SK-N-SH treated with all-trans-retinoic acid at 6 μM for 48 hours (cell line): ENCODE measurements at regions not wholly inside any gene's neighbourhood (a gene's known extent, or its start where the extent isn't known, plus 50 kb on each side); places are given as distances from the start of the nearest gene placed in this dataset.

ENCODE experiments used
- ATAC-seq: fragments of 200-7000 bp; cut with Tn5 transposase; 3 replicates; pipeline ENCODE4 v1.9.1; 2020; ENCODE audit warnings: mild to moderate bottlenecking, moderate library complexity
- ARNTL ChIP-seq: fragments of 450-650 bp; formaldehyde crosslinking; IDR thresholded peaks from 2 replicates; pipeline ENCODE4 v1.5.0; 2020; ENCODE audit warnings: low read depth, mild to moderate bottlenecking, moderate library complexity, borderline replicate concordance
- BACH2 ChIP-seq: fragments of 250-450 bp; sonication (Bioruptor Pico); IDR thresholded peaks from 2 replicates; pipeline ENCODE4 v1.9.0; 2021; ENCODE audit warnings: mild to moderate bottlenecking, borderline replicate concordance
- CSDC2 ChIP-seq: fragments of 250-450 bp; sonication (Bioruptor Pico); IDR thresholded peaks from 2 replicates; pipeline ENCODE4 v1.5.0; 2020; ENCODE audit warnings: mild to moderate bottlenecking, moderate library complexity
- ESRRG ChIP-seq: fragments of 250-450 bp; sonication (Bioruptor Pico); IDR thresholded peaks from 2 replicates; pipeline ENCODE4 v1.6.1; 2021; ENCODE audit warnings: mild to moderate bottlenecking
- GLIS3 ChIP-seq: fragments of 250-450 bp; sonication (Bioruptor Pico); IDR thresholded peaks from 2 replicates; pipeline ENCODE4 v1.5.0; 2020; ENCODE audit warnings: mild to moderate bottlenecking, moderate library complexity
- ISL1 ChIP-seq: fragments of 250-450 bp; sonication (Bioruptor Pico); IDR thresholded peaks from 2 replicates; pipeline ENCODE4 v2.1.2; 2022; ENCODE audit warnings: mild to moderate bottlenecking, moderate library complexity
- OSR1 ChIP-seq: fragments of 250-450 bp; sonication (Bioruptor Pico); IDR thresholded peaks from 2 replicates; pipeline ENCODE4 v1.8.0; 2022; ENCODE audit warnings: moderate library complexity, mild to moderate bottlenecking, inconsistent platforms
- PPARA ChIP-seq: fragments of 250-450 bp; sonication (Bioruptor Pico); IDR thresholded peaks from 2 replicates; pipeline ENCODE4 v1.5.0; 2020; ENCODE audit warnings: mild to moderate bottlenecking, borderline replicate concordance
- RARB ChIP-seq: fragments of 250-450 bp; sonication (Bioruptor Pico); IDR thresholded peaks from 2 replicates; pipeline ENCODE4 v1.8.0; 2021; ENCODE audit warnings: mild to moderate bottlenecking, moderate library complexity
- SNAI2 ChIP-seq: fragments of 250-450 bp; sonication (Bioruptor Pico); IDR thresholded peaks from 2 replicates; pipeline ENCODE4 v1.5.0; 2020; ENCODE audit warnings: mild to moderate bottlenecking, moderate library complexity
- TOX ChIP-seq: fragments of 250-450 bp; sonication (Bioruptor Pico); IDR thresholded peaks from 2 replicates; pipeline ENCODE4 v1.8.0; 2021; ENCODE audit warnings: mild to moderate bottlenecking, moderate library complexity, borderline replicate concordance
- ZC3H10 ChIP-seq: fragments of 250-450 bp; sonication (Bioruptor Pico); IDR thresholded peaks from 2 replicates; pipeline ENCODE4 v1.5.1; 2021; ENCODE audit warnings: mild to moderate bottlenecking, moderate library complexity
- ZFP3 ChIP-seq: fragments of 250-450 bp; sonication (Bioruptor Pico); IDR thresholded peaks from 2 replicates; pipeline ENCODE4 v1.5.0; 2020; ENCODE audit warnings: mild to moderate bottlenecking, moderate library complexity
- ZFP30 ChIP-seq: fragments of 450-650 bp; formaldehyde crosslinking; IDR thresholded peaks from 2 replicates; pipeline ENCODE4 v1.5.0; 2022; ENCODE audit warnings: mild to moderate bottlenecking, moderate library complexity
- ZNF565 ChIP-seq: fragments of 450-650 bp; formaldehyde crosslinking; conservative IDR thresholded peaks from 2 replicates; pipeline ENCODE4 v1.5.0; 2020; ENCODE audit warnings: low read depth, mild to moderate bottlenecking, moderate library complexity
- ZNF70 ChIP-seq: fragments of 450-650 bp; formaldehyde crosslinking; IDR thresholded peaks from 2 replicates; pipeline ENCODE4 v1.5.0; 2020; ENCODE audit warnings: mild to moderate bottlenecking, moderate library complexity
- ZNF8 ChIP-seq: fragments of 450-650 bp; formaldehyde crosslinking; IDR thresholded peaks from 2 replicates; pipeline ENCODE4 v1.5.0; 2020; ENCODE audit warnings: mild to moderate bottlenecking, moderate library complexity
- TF ChIP-seq, protein P1 (sequence below): fragments of 250-450 bp; sonication (Bioruptor Pico); IDR thresholded peaks from 2 replicates; pipeline ENCODE4 v1.8.0; 2020; ENCODE audit warnings: mild to moderate bottlenecking, moderate library complexity, borderline replicate concordance
- TF ChIP-seq, protein P2 (sequence below): fragments of 250-450 bp; sonication (Bioruptor Pico); IDR thresholded peaks from 2 replicates; pipeline ENCODE4 v1.8.0; 2021; ENCODE audit warnings: low read depth, mild to moderate bottlenecking, moderate library complexity, borderline replicate concordance
- TF ChIP-seq, protein P3 (sequence below): fragments of 250-450 bp; sonication (Bioruptor Pico); IDR thresholded peaks from 2 replicates; pipeline ENCODE4 v1.5.1; 2020; ENCODE audit warnings: low read depth, mild to moderate bottlenecking, moderate library complexity
- TF ChIP-seq, protein P4 (sequence below): fragments of 250-450 bp; sonication (Bioruptor Pico); IDR thresholded peaks from 2 replicates; pipeline ENCODE4 v1.5.0; 2020; ENCODE audit warnings: mild to moderate bottlenecking, moderate library complexity

DNA sequence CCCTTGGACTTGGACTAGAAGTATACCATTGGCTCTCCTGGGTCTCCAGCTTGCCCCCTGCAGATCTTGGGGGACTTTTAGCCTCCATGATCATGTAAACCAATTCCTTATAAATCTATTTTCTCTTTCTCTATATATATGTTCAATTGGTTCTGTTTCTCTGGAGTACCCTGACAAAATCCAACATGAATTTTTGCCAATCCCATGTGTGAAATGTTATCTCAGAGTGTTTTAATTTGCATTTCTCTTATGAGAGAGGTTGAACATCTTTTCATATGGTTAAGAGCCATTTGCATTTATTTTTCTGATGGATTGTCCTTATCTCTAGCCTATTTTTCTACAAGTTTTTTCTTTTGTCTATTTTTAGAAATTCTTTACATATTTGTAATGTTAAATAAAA, 131.7 kb upstream of the NEO1 start:
- TF ChIP-seq CSDC2 (CRISPR knock-in tag) (no peak), ZNF70 (CRISPR knock-in tag) (no peak), ZFP3 (CRISPR knock-in tag) (no peak), PPARA (CRISPR knock-in tag) (no peak)
- TF ChIP-seq, protein P1, sequence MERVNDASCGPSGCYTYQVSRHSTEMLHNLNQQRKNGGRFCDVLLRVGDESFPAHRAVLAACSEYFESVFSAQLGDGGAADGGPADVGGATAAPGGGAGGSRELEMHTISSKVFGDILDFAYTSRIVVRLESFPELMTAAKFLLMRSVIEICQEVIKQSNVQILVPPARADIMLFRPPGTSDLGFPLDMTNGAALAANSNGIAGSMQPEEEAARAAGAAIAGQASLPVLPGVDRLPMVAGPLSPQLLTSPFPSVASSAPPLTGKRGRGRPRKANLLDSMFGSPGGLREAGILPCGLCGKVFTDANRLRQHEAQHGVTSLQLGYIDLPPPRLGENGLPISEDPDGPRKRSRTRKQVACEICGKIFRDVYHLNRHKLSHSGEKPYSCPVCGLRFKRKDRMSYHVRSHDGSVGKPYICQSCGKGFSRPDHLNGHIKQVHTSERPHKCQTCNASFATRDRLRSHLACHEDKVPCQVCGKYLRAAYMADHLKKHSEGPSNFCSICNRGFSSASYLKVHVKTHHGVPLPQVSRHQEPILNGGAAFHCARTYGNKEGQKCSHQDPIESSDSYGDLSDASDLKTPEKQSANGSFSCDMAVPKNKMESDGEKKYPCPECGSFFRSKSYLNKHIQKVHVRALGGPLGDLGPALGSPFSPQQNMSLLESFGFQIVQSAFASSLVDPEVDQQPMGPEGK (CRISPR knock-in tag): no peak
- TF ChIP-seq, protein P2, sequence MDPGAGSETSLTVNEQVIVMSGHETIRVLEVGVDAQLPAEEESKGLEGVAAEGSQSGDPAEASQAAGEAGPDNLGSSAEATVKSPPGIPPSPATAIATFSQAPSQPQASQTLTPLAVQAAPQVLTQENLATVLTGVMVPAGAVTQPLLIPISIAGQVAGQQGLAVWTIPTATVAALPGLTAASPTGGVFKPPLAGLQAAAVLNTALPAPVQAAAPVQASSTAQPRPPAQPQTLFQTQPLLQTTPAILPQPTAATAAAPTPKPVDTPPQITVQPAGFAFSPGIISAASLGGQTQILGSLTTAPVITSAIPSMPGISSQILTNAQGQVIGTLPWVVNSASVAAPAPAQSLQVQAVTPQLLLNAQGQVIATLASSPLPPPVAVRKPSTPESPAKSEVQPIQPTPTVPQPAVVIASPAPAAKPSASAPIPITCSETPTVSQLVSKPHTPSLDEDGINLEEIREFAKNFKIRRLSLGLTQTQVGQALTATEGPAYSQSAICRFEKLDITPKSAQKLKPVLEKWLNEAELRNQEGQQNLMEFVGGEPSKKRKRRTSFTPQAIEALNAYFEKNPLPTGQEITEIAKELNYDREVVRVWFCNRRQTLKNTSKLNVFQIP (CRISPR knock-in tag): no peak
- no peak for ATAC-seq

DNA sequence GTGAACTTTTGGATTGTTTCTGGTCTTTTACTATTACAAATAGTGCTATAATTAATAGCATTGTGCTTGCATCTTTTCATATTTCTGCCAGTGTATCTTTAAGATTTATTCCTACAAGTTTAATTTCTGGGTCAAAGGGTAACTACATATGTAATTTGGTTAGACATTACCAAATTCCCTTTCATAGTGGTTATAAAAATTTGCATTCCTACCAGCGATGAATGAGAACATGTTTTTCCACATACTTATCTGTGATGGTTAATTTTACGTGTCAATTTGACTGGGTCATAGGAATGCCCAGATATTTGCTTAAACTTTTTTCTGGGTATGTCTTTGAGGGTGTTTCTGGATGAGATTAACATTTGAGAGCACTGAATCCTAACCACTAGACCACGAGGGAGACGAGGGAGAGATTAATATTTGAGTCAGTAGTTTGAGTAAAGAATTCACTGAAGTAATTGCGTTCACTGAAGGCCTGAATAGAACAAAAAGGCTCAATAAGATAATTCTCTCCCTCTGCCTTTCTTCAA, 132.3 kb upstream of the NEO1 start:
- no peak for ATAC-seq
- no peak for TF ChIP-seq OSR1
- no peak for TF ChIP-seq ESRRG (CRISPR knock-in tag)
- TF ChIP-seq ISL1 (CRISPR knock-in tag): no peak

DNA sequence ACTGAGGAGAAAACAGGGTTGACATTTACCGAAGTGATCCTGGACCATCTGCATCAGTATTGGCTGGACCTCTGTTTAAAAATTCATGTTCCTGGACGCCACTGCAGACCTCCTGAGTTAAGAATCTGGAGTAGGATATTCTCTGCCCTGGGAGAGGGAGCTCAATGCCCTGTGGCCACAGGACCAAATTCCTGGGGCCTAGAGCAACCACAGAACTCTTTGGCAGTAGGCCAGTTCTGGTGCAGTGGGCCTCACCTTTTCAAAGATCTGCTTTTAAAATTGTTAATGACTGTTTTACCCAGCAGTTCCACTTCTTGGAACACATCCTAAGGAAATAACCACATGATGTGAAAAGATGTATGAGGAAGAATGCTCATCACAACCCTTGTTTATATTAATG, 133.3 kb upstream of the ADPGK start:
- no peak for ATAC-seq
- TF ChIP-seq, protein P3, sequence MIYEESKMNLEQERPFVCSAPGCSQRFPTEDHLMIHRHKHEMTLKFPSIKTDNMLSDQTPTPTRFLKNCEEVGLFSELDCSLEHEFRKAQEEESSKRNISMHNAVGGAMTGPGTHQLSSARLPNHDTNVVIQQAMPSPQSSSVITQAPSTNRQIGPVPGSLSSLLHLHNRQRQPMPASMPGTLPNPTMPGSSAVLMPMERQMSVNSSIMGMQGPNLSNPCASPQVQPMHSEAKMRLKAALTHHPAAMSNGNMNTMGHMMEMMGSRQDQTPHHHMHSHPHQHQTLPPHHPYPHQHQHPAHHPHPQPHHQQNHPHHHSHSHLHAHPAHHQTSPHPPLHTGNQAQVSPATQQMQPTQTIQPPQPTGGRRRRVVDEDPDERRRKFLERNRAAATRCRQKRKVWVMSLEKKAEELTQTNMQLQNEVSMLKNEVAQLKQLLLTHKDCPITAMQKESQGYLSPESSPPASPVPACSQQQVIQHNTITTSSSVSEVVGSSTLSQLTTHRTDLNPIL (CRISPR knock-in tag): no peak
- TF ChIP-seq ZC3H10 (CRISPR knock-in tag) (no peak), RARB (CRISPR knock-in tag) (no peak), BACH2 (no peak)
- TF ChIP-seq, all 23 proteins: peak for 0

DNA sequence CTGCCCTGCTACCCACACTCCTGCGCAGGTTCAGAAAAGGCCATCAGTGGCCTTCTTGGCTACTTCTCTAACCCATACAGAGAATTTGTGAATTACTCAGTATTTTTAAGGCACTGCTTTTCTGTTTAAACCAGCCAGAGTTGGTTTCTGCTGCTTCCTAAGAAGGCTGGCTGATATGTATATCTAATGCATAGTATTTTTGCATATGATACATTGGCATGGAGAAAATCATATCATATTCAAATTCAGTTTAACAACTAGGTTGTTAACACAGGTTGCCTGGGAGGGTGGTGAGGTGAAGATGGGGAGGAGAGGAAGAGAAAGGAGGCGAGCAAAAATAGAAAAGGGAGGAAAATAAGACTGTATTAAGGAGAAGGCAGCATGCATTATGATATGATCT, 132.8 kb upstream of the ADPGK start:
- ATAC-seq: no peak
- TF ChIP-seq ISL1 (CRISPR knock-in tag) (no peak), OSR1 (no peak), ZFP3 (CRISPR knock-in tag) (no peak), BACH2 (no peak), GLIS3 (CRISPR knock-in tag) (no peak), CSDC2 (CRISPR knock-in tag) (no peak), SNAI2 (no peak), ZFP30 (CRISPR knock-in tag) (no peak), ARNTL (CRISPR knock-in tag) (no peak), ZC3H10 (CRISPR knock-in tag) (no peak)
- TF ChIP-seq, protein P3 (CRISPR knock-in tag): no peak
- TF ChIP-seq, protein P4, sequence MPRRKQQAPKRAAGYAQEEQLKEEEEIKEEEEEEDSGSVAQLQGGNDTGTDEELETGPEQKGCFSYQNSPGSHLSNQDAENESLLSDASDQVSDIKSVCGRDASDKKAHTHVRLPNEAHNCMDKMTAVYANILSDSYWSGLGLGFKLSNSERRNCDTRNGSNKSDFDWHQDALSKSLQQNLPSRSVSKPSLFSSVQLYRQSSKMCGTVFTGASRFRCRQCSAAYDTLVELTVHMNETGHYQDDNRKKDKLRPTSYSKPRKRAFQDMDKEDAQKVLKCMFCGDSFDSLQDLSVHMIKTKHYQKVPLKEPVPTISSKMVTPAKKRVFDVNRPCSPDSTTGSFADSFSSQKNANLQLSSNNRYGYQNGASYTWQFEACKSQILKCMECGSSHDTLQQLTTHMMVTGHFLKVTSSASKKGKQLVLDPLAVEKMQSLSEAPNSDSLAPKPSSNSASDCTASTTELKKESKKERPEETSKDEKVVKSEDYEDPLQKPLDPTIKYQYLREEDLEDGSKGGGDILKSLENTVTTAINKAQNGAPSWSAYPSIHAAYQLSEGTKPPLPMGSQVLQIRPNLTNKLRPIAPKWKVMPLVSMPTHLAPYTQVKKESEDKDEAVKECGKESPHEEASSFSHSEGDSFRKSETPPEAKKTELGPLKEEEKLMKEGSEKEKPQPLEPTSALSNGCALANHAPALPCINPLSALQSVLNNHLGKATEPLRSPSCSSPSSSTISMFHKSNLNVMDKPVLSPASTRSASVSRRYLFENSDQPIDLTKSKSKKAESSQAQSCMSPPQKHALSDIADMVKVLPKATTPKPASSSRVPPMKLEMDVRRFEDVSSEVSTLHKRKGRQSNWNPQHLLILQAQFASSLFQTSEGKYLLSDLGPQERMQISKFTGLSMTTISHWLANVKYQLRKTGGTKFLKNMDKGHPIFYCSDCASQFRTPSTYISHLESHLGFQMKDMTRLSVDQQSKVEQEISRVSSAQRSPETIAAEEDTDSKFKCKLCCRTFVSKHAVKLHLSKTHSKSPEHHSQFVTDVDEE (CRISPR knock-in tag): no peak

DNA sequence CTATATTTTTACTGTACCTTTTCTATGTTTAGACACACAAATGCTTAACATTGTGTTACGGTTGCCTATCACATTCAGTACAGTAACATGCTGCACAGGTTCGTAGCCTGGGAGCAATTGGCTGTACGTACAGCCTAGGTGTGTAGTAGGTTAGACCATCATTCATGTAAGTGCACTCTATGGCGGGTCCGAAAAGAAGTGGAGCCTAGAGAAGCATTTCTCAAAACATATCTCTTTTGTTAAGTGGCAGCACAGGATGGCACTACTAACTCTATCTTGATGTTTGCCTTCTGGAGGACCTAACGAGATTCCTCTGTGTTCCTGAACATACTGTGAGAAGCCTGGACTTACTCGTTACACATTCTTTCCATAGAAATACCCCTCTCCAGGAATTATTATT, 132.3 kb upstream of the ADPGK start:
- no peak for ATAC-seq
- TF ChIP-seq, protein P4 (CRISPR knock-in tag): no peak
- TF ChIP-seq RARB (CRISPR knock-in tag) (no peak), ZFP30 (CRISPR knock-in tag) (no peak), ZNF8 (no peak), TOX (CRISPR knock-in tag) (no peak), ZNF565 (no peak), BACH2 (no peak), ARNTL (CRISPR knock-in tag) (no peak)
- TF ChIP-seq, protein P1 (CRISPR knock-in tag): no peak
